ENCODE measurements at regions not wholly inside any gene's neighbourhood (a gene's known extent, or its start where the extent isn't known, plus 50 kb on each side); places are given as distances from the start of the nearest gene placed in this dataset.

DNA sequence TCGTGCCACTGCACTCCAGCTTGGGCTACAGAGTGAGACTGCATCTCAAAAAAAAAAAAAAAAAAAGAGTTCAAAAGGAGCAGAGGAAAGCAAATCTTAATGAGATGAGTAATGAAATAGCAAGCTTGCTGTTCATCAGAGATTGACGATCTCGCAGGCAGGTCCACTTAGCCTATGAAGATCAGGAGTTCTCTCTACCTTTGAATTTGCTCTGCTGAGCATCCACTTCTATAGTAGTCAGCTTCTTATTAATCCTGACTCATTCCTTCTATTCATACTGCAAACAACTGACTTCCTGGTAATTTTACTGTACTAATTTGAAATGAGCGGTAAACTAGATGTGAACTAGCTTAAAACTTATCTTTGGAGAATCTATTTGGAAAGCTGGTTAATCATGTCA, 1014.6 kb downstream of the GATA3 start:
- H3K27me3 ChIP-seq, result no peaks in the 10 kb centered on the region
- intact Hi-C loops (cut with DNase I), result no loop called here
- DNase-seq, result no peak
- no peaks in the 10 kb centered on the region for H3K4me1 ChIP-seq (ENCODE audit: insufficient read depth)
- H3K27ac ChIP-seq, result no peak overlapping the region
- H3K9me3 ChIP-seq, result no peaks in the 10 kb centered on the region
- H3K36me3 ChIP-seq, result no peaks in the 10 kb centered on the region
- no peak overlapping the region for H3K4me3 ChIP-seq
- no peak for TF ChIP-seq POLR2A (IDR thresholded peaks at IDR 0.05)
- no peak for TF ChIP-seq EP300 (IDR thresholded peaks at IDR 0.05)
- TF ChIP-seq, protein P1, sequence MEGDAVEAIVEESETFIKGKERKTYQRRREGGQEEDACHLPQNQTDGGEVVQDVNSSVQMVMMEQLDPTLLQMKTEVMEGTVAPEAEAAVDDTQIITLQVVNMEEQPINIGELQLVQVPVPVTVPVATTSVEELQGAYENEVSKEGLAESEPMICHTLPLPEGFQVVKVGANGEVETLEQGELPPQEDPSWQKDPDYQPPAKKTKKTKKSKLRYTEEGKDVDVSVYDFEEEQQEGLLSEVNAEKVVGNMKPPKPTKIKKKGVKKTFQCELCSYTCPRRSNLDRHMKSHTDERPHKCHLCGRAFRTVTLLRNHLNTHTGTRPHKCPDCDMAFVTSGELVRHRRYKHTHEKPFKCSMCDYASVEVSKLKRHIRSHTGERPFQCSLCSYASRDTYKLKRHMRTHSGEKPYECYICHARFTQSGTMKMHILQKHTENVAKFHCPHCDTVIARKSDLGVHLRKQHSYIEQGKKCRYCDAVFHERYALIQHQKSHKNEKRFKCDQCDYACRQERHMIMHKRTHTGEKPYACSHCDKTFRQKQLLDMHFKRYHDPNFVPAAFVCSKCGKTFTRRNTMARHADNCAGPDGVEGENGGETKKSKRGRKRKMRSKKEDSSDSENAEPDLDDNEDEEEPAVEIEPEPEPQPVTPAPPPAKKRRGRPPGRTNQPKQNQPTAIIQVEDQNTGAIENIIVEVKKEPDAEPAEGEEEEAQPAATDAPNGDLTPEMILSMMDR (IDR thresholded peaks at IDR 0.05), result no peak
- WGBS, 3 donors, result 81 to 87% (median 85%) methylated on average over 4 of the region's 4 CpGs

DNA sequence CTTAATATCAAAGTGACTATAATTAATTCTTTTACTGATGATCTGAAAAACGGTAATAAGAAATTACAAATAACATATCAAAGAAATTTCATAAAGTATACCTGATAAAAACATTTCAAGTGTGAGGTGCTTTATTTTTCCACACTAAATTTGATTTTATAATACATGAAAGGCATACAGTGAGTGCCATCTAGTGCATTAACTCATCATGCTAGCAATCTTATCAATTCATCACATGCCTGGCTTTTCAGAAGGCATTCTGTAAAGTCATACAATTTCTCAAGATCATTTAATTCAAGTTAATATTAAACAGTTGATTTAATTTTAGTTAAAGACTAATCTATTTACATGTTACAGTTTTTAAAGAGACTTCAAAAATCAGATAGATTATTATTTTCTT, 1020.9 kb downstream of the GATA3 start:
- Histone ChIP-seq H3K36me3 (no peaks in the 10 kb centered on the region), H3K4me1 (ENCODE audit: insufficient read depth) (no peaks in the 10 kb centered on the region), H3K27me3 (no peaks in the 10 kb centered on the region), H3K27ac (no peak overlapping the region), H3K9me3 (no peaks in the 10 kb centered on the region), H3K4me3 (no peak overlapping the region)
- no peak for DNase-seq
- intact Hi-C loops (cut with DNase I), result no loop called here
- TF ChIP-seq EP300 (IDR thresholded peaks at IDR 0.05) (no peak), POLR2A (IDR thresholded peaks at IDR 0.05) (no peak)
- TF ChIP-seq, protein P1 (IDR thresholded peaks at IDR 0.05), result no peak
- 54 to 79% (median 69%) methylated on average over 1 of the region's 1 CpG for WGBS, 3 donors

DNA sequence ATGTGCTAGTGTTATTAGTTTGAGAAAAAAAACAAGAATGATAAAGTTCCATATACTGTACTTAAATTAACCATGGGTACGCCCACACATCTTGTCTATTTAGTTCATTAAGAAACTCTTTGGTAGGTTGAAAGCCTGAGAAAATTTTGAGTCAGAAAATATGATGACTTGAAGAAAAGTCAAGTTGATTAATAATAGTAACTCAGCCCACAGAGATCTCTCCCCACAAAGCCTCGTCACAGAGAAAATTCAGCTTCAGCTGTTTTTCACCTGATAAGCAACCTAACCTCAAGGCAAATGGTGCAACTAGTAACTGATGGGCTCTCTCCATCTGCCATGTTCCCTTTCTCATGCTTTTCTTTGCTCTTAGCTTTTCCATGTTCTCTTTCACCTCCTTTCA, 1021.6 kb downstream of the GATA3 start:
- H3K27me3 ChIP-seq, result no peaks in the 10 kb centered on the region

DNA sequence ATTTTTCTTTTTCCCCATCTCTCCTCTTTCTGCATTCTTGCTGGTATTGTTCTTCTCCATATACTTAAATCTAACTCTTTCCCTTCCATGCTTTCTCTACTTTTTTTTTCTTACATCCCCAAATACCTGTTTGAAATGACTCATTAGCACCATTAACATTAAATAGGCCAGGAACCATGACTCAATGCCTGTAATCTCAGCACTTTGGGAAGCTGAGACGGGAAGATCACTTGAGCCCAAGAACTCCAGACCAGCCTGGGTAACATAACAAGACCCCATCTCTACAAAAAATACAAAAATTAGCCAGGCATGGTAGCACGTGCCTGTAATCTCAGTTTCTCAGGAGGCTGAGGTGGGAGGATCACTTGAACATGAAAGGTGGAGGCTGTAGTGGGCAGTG, 1026.8 kb downstream of the GATA3 start:
- TF ChIP-seq EP300 (IDR thresholded peaks at IDR 0.05) (no peak), POLR2A (IDR thresholded peaks at IDR 0.05) (no peak)
- TF ChIP-seq, protein P1 (IDR thresholded peaks at IDR 0.05), result no peak
- H3K27ac ChIP-seq, result no peak overlapping the region
- no peak for DNase-seq
- H3K4me3 ChIP-seq, result no peak overlapping the region
- no peaks in the 10 kb centered on the region for H3K9me3 ChIP-seq
- 59 to 67% (median 59%) methylated on average over 2 of the region's 2 CpGs for WGBS, 3 donors
- H3K36me3 ChIP-seq, result no peaks in the 10 kb centered on the region
- H3K27me3 ChIP-seq, result no peaks in the 10 kb centered on the region
- H3K4me1 ChIP-seq (ENCODE audit: insufficient read depth), result no peaks in the 10 kb centered on the region
- intact Hi-C loops (cut with DNase I), result no loop called here

More for the DNA sequence above, 1021.6 kb downstream of the GATA3 start:
- Histone ChIP-seq H3K9me3 (no peaks in the 10 kb centered on the region), H3K4me1 (ENCODE audit: insufficient read depth) (no peaks in the 10 kb centered on the region), H3K4me3 (no peak overlapping the region), H3K27ac (no peak overlapping the region), H3K36me3 (no peaks in the 10 kb centered on the region)
- TF ChIP-seq POLR2A (IDR thresholded peaks at IDR 0.05) (no peak), EP300 (IDR thresholded peaks at IDR 0.05) (no peak)
- TF ChIP-seq, protein P1 (IDR thresholded peaks at IDR 0.05), result no peak
- no peak for DNase-seq
- intact Hi-C loops (cut with DNase I), result no loop called here
- WGBS, 3 donors, result 43 to 49% (median 46%) methylated on average over 2 of the region's 2 CpGs

DNA sequence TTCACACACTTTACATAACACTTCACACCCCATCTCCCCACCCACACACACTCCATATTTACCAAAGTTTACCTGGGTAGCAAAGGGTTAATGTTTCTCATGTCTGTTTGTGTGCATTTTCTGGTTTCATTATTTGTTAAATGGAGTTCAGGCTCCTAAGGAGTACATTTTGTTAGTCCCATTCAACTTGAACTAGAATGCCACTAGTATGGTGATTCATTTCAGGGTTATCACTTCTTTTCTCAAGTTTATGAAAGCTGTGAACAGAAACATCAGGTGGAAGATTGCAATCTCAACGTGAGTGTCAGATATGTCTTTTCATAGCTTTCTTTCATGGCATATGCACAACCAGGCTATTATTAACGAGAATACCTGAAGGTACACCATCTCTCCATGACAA, 1027.5 kb downstream of the GATA3 start:
- Histone ChIP-seq H3K36me3 (no peaks in the 10 kb centered on the region), H3K4me3 (no peak overlapping the region), H3K9me3 (no peaks in the 10 kb centered on the region), H3K27me3 (no peaks in the 10 kb centered on the region), H3K27ac (no peak overlapping the region), H3K4me1 (ENCODE audit: insufficient read depth) (no peaks in the 10 kb centered on the region)
- no peak for DNase-seq
- TF ChIP-seq EP300 (IDR thresholded peaks at IDR 0.05), result no peak
- TF ChIP-seq POLR2A (IDR thresholded peaks at IDR 0.05), result no peak
- TF ChIP-seq, protein P1 (IDR thresholded peaks at IDR 0.05), result no peak
- intact Hi-C loops (cut with DNase I), result no loop called here
- WGBS, 3 donors, result 33 to 43% (median 34%) methylated on average over 2 of the region's 2 CpGs
